Prostate gland (tissue), 2 donors: ENCODE measurements at regions not wholly inside any gene's neighbourhood (a gene's known extent, or its start where the extent isn't known, plus 50 kb on each side); places are given as distances from the start of the nearest gene placed in this dataset.

ENCODE experiments used
- DNase-seq: peaks from one replicate; pipeline ENCODE4 v3.0.0-alpha.2; 2019; ENCODE audit warnings: low spot score
- H3K27ac ChIP-seq, 2 donors: fragments of 200-600 bp; sonication (generic); 2 replicates each; pipeline ENCODE4 v1.5.1; 2017 to 2019
- H3K27me3 ChIP-seq: fragments of 200-600 bp; sonication (generic); replicated peaks from 2 replicates; pipeline ENCODE4 v1.5.1; 2019; ENCODE audit not compliant: insufficient read depth
- H3K36me3 ChIP-seq, 2 donors: fragments of 200-600 bp; sonication (generic); 1 replicate in 1 of 2; 2 replicates in 1 of 2; pipeline versions ENCODE4 v1.5.1 to v1.8.1; 2017 to 2019
- H3K4me1 ChIP-seq: fragments of 200-600 bp; sonication (generic); replicated peaks from 2 replicates; pipeline ENCODE4 v1.5.1; 2019
- H3K4me3 ChIP-seq, 2 donors: fragments of 200-600 bp; sonication (generic); 2 replicates each; pipeline ENCODE4 v1.5.1; 2017 to 2019
- H3K9me3 ChIP-seq: fragments of 200-600 bp; sonication (generic); 2 replicates; pipeline ENCODE4 v1.5.1; 2017
- CTCF ChIP-seq, 4 experiments: fragments of 200-600 bp in 2 of 4; fragments of 450-650 bp in 2 of 4; sonication (generic) in 2 of 4; IDR thresholded peaks; 1 replicate in 3 of 4; 2 replicates in 1 of 4; pipeline ENCODE4 v1.5.1; 2016 to 2019; ENCODE audit warnings: antibody characterized with exemption in 4 of 4, mild to moderate bottlenecking in 2 of 4, moderate library complexity in 2 of 4
- POLR2A ChIP-seq: fragments of 450-650 bp; IDR thresholded peaks from one replicate; pipeline ENCODE4 v1.6.1; 2016; ENCODE audit warnings: antibody characterized with exemption, mild to moderate bottlenecking
- POLR2AphosphoS5 ChIP-seq: sonication (generic); formaldehyde crosslinking; IDR thresholded peaks from one replicate; pipeline ENCODE4 v1.6.1; 2017; ENCODE audit warnings: antibody characterized with exemption
- WGBS: methylation state at CpG from one replicate; pipeline ENCODE4 v1.1.5; 2018; 5-methylcytosine and 5-hydroxymethylcytosine counted together
- intact Hi-C: fragments of 100-400 bp; cut with DNase I; formaldehyde crosslinking; loops from one replicate; pipeline ENCODE4 v1.14.2; 2022

GRCh38 chr1:4093856-4094565 is 193.9 kb upstream of the C1orf174 start:
- intact Hi-C loops, result no loop called here

DNA sequence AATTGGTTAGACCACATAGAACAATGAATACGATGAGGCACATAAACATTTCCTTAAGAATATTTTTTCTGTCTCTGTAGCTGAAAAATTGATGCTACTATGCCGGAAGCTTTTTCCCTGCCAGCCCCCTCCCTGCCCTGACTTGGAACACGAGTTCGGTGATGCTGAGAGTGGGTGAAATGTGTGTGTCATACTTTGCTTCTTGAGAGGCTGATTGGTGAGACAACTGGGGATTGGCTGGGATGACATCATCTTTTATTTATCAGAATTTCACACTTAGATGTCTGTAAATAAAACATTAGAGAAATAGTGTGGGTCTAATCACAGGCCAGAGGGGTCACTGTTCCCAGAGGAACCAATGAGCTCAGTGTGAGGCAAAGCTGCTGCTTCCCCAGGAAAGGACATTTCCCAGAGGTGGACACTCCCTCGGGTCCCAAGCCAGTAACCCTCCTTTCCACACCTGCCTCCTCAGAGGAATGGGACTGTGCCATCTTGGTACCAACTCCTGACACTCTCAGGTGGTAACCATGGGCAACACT is 195.4 kb upstream of the C1orf174 start:
- Histone ChIP-seq H3K27ac (no peak overlapping the region), H3K4me3 (no peak overlapping the region), H3K4me1 (no peaks in the 10 kb centered on the region), H3K27me3 (no peaks in the 10 kb centered on the region), H3K9me3 (no peaks in the 10 kb centered on the region), H3K36me3 (no peaks in the 10 kb centered on the region)
- intact Hi-C loops, result no loop called here
- TF ChIP-seq POLR2AphosphoS5 (no peak), POLR2A (no peak), CTCF (IDR thresholded peaks at IDR 0.05) (no peak)
- 96% methylated on average over 5 of the region's 5 CpGs for WGBS
- DNase-seq, result no peak

More at GRCh38 chr1:4093856-4094565, 193.9 kb upstream of the C1orf174 start:
- Histone ChIP-seq H3K4me1 (no peaks in the 10 kb centered on the region), H3K27me3 (no peaks in the 10 kb centered on the region), H3K27ac (no peak overlapping the region), H3K36me3 (no peaks in the 10 kb centered on the region), H3K9me3 (no peaks in the 10 kb centered on the region), H3K4me3 (no peak overlapping the region)
- DNase-seq, result no peak
- WGBS, result 70% methylated on average over 6 of the region's 7 CpGs
- TF ChIP-seq POLR2AphosphoS5, result no peak
- no peak for TF ChIP-seq POLR2A
- no peak for TF ChIP-seq CTCF (IDR thresholded peaks at IDR 0.05)

DNA sequence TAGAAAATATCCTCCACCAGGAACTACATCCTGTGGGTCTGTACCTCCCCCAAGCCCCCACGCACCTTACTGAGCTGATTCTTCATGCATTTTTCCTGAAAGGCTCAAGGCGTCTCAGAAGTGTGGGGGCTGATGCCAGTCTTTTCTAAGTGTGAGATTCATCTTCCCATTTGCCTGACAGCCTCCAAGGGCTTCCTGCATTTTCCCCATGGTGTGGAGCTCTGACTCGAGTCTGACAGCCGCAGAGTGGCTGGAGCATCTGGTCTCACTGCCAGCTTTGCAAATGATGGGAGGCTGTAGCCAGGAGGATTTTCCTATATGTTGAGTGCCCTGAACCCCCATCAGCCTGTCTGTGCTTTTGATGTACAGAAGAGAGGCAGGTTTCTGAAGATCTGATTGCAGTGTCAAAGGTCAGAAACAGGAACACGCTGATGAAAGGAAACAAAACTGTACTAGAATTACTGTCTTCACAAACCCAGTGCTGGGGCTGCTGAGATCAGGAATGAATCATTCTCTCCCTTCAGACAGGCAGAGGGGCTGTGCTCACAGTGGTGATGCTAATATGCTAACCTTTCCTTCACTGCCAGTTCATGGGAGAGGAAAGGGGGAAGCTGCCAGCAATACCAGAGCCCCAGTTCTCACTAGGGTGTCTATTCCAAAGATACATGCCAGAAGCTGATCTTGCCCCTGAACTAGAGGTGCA is 201.5 kb upstream of the C1orf174 start:
- WGBS, result 22% methylated on average over 5 of the region's 5 CpGs
- no peak for DNase-seq
- intact Hi-C loops, result no loop called here
- H3K36me3 ChIP-seq, result no peaks in the 10 kb centered on the region
- no peaks in the 10 kb centered on the region for H3K9me3 ChIP-seq
- H3K4me1 ChIP-seq, result no peaks in the 10 kb centered on the region
- no peaks in the 10 kb centered on the region for H3K27me3 ChIP-seq
- TF ChIP-seq POLR2A (no peak), POLR2AphosphoS5 (no peak), CTCF (IDR thresholded peaks at IDR 0.05) (no peak)
- no peak overlapping the region for H3K27ac ChIP-seq
- H3K4me3 ChIP-seq, result no peak overlapping the region

- Histone ChIP-seq H3K9me3 (no peaks in the 10 kb centered on the region), H3K4me3 (no peak overlapping the region), H3K27ac (no peak overlapping the region), H3K4me1 (no peaks in the 10 kb centered on the region), H3K36me3 (no peaks in the 10 kb centered on the region), H3K27me3 (no peaks in the 10 kb centered on the region)
- DNase-seq, result no peak
- intact Hi-C loops, result no loop called here
- TF ChIP-seq POLR2AphosphoS5 (no peak), POLR2A (no peak), CTCF (IDR thresholded peaks at IDR 0.05) (no peak)
- 85% methylated on average over 14 of the region's 14 CpGs for WGBS
Measured at GRCh38 chr1:4105300-4105880, 205.3 kb upstream of the C1orf174 start.
